ENCODE measurements at regions not wholly inside any gene's neighbourhood (a gene's known extent, or its start where the extent isn't known, plus 50 kb on each side); places are given as distances from the start of the nearest gene placed in this dataset.

DNA sequence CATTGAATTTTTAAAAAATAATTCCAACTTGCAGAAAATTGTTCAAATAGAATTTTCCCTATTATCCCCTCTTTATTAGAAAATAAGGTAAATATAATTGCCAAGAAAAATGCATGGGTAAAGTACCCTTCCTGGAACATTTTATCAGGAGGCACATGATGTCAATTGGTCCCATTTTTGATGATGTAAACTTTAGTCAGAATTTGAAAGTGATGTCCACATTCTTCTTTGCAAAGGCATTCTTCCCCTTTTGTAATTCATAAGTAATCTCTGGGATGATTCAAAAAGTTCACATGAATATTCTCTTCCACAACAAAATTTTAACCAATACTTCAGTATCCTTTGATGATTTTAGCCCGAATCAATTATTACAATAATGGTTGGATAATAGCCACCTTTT, 86.9 kb upstream of the ANO3 start:
- H3K4me1 ChIP-seq: no peaks in the 10 kb centered on the region
- no peak overlapping the region for H3K27ac ChIP-seq
- no peaks in the 10 kb centered on the region for H3K36me3 ChIP-seq (ENCODE audit: insufficient read depth in 1 of 2, low read depth in 1 of 2)
- 88 to 90% (median 89%) methylated on average over 1 of the region's 1 CpG for WGBS, 3 donors
- intact Hi-C loops (cut with DNase I): no loop called here
- H3K4me3 ChIP-seq: no peak overlapping the region
- H3K27me3 ChIP-seq (ENCODE audit: insufficient read depth in 3 of 3, low read length in 2 of 3): no peaks in the 10 kb centered on the region
- ATAC-seq (no peak), DNase-seq (no peak)
- H3K9me3 ChIP-seq: no peaks in the 10 kb centered on the region
- TF ChIP-seq, protein P1, sequence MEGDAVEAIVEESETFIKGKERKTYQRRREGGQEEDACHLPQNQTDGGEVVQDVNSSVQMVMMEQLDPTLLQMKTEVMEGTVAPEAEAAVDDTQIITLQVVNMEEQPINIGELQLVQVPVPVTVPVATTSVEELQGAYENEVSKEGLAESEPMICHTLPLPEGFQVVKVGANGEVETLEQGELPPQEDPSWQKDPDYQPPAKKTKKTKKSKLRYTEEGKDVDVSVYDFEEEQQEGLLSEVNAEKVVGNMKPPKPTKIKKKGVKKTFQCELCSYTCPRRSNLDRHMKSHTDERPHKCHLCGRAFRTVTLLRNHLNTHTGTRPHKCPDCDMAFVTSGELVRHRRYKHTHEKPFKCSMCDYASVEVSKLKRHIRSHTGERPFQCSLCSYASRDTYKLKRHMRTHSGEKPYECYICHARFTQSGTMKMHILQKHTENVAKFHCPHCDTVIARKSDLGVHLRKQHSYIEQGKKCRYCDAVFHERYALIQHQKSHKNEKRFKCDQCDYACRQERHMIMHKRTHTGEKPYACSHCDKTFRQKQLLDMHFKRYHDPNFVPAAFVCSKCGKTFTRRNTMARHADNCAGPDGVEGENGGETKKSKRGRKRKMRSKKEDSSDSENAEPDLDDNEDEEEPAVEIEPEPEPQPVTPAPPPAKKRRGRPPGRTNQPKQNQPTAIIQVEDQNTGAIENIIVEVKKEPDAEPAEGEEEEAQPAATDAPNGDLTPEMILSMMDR (IDR thresholded peaks at IDR 0.05): no peak

DNA sequence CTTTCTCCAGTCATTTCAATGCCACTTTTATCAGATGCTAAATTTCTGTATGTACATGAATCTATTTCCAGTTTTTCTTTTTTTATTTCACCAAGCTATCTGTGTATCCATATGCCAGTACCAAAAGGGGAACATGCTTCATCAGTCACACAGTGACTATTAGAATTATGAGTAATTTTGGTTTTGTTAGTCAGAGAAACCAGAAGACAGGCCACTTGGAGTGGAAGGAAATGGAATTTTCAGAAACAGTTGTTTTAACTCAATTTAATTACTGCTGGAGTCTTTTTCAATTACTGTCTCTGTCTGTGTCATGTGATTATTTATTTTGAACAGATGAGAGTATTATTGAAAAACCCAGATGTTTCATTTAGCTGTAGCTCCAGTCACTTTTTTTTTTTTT, 84.6 kb upstream of the ANO3 start:
- Histone ChIP-seq H3K36me3 (ENCODE audit: insufficient read depth in 1 of 2, low read depth in 1 of 2) (no peaks in the 10 kb centered on the region), H3K9me3 (no peaks in the 10 kb centered on the region), H3K27ac (no peak overlapping the region), H3K4me1 (no peaks in the 10 kb centered on the region), H3K27me3 (ENCODE audit: insufficient read depth in 3 of 3, low read length in 2 of 3) (no peaks in the 10 kb centered on the region), H3K4me3 (no peak overlapping the region)
- ATAC-seq: no peak
- intact Hi-C loops (cut with DNase I): no loop called here
- TF ChIP-seq, protein P1 (IDR thresholded peaks at IDR 0.05): no peak
- no peak for DNase-seq

DNA sequence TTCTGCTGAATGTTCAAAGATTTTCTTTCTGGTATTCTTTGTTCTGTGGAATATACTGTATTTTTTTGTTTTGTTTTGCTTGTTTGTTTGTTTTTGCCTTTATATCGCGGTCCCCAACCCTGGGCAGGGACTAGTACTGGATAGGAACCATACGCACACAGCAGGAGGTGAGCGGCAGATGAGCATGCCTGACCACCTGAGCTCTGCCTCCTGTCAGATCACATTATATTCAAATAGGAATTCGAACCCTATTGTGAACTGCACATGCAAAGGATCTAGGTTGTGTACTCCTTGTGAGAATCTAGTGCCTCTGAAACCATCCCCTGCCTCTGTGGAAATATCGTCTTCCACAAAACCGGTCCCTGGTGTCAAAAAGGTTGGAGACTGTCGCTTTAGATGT, 83.3 kb upstream of the ANO3 start:
- H3K9me3 ChIP-seq: no peaks in the 10 kb centered on the region
- no peaks in the 10 kb centered on the region for H3K36me3 ChIP-seq (ENCODE audit: insufficient read depth in 1 of 2, low read depth in 1 of 2)
- no peak overlapping the region for H3K27ac ChIP-seq
- H3K4me1 ChIP-seq: no peaks in the 10 kb centered on the region
- H3K27me3 ChIP-seq (ENCODE audit: insufficient read depth in 3 of 3, low read length in 2 of 3): no peaks in the 10 kb centered on the region
- ATAC-seq: no peak
- 77 to 92% (median 91%) methylated on average over 8 of the region's 8 CpGs for WGBS, 3 donors
- intact Hi-C loops (cut with DNase I): no loop called here
- TF ChIP-seq, protein P1 (IDR thresholded peaks at IDR 0.05): no peak
- no peak overlapping the region for H3K4me3 ChIP-seq
- no peak for DNase-seq

DNA sequence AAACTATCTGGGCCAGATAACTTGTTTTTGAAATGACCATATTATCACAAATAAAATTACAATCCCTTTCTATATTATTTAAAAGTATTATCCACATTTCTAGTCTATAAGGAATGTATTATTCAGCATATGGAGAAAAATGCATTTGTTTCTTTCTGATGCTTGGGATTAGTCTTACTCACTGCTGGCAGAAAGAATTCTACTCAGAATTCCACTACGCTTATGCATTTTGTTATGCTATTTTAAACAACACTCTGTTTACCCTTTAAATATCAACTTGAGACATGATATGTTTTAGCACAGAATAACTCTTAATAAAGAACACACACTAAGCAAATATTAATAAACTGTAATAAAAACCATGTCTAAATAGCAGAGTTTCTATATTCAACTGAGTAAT, 77.6 kb upstream of the ANO3 start:
- 0 to 47% (median 40%) methylated on average over 1 of the region's 1 CpG for WGBS, 3 donors
- no peak overlapping the region for H3K27ac ChIP-seq
- intact Hi-C loops (cut with DNase I): loop anchor here in 1 of 2 donors (10.0 kb wide), 1 partner anchor 60 kb away; no protein-coding TSS in a partner anchor

DNA sequence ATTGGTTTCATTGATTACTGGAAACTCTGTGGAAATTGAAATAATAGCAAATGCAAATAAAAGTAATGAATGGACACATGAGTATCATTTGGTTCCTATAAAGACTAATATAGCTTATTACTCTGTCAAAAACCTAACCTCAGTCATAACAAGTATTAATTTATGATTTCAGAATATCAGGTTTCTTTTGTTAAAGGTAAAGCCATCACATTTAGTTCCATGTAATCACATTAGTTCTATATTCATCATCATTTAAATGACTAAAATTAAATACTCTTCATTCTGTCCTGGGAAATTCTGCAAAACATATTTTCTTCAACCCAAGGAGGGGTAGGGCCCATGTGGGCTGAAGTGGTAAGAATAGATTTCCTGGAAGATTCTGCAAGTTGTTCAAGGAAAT, 68.2 kb upstream of the ANO3 start:
- no peak for DNase-seq
- TF ChIP-seq, protein P1 (IDR thresholded peaks at IDR 0.05): no peak
- ATAC-seq: no peak
- Histone ChIP-seq H3K4me1 (no peaks in the 10 kb centered on the region), H3K4me3 (no peak overlapping the region), H3K27me3 (ENCODE audit: insufficient read depth in 3 of 3, low read length in 2 of 3) (no peaks in the 10 kb centered on the region), H3K27ac (no peak overlapping the region), H3K9me3 (no peaks in the 10 kb centered on the region), H3K36me3 (ENCODE audit: insufficient read depth in 1 of 2, low read depth in 1 of 2) (no peaks in the 10 kb centered on the region)
- intact Hi-C loops (cut with DNase I): no loop called here

More for the DNA sequence above, 77.6 kb upstream of the ANO3 start:
- H3K4me1 ChIP-seq: no peaks in the 10 kb centered on the region
- ATAC-seq (no peak), DNase-seq (no peak)
- H3K36me3 ChIP-seq (ENCODE audit: insufficient read depth in 1 of 2, low read depth in 1 of 2): no peaks in the 10 kb centered on the region
- TF ChIP-seq, protein P1 (IDR thresholded peaks at IDR 0.05): no peak
- H3K9me3 ChIP-seq: no peaks in the 10 kb centered on the region
- H3K27me3 ChIP-seq (ENCODE audit: insufficient read depth in 3 of 3, low read length in 2 of 3): peaks cover 0 to 3% (median 0%) of the 10 kb centered on the region in 3 donors
- no peak overlapping the region for H3K4me3 ChIP-seq
